ENCODE measurements at regions not wholly inside any gene's neighbourhood (a gene's known extent, or its start where the extent isn't known, plus 50 kb on each side); places are given as distances from the start of the nearest gene placed in this dataset.

GRCh38 chr13:82606008-82606407, 1276.3 kb downstream of the SLITRK1 start:
- CTCF ChIA-PET: no interaction called here
- TF ChIP-seq ZNF585B (tag by site-specific recombination; IDR thresholded peaks at IDR 0.05) (no peak), TRIM28 (IDR thresholded peaks at IDR 0.05; ENCODE audit: borderline replicate concordance, low read length) (peak; percentile 77; the same call in 1 of the 2 replicates), SETDB1 (IDR thresholded peaks at IDR 0.05; ENCODE audit: insufficient read length, low read length) (peak; percentile 80), SP7 (tag by site-specific recombination; IDR thresholded peaks at IDR 0.05) (no peak)
- POLR2A ChIA-PET: no interaction called here
- Histone ChIP-seq H3K36me3 (ENCODE audit: control insufficient read depth in 2 of 2, insufficient read depth in 1 of 2, low read length in 2 of 2) (no peaks in the 10 kb centered on the region), H3K4me3 (ENCODE audit: low read depth, low read length) (no peak overlapping the region), H3K9me3 (ENCODE audit: control insufficient read depth, insufficient read depth, low read depth, low read length) (no peaks in the 10 kb centered on the region), H3K27ac (ENCODE audit: extremely low read depth, low read depth, low read length) (no peak overlapping the region), H3K4me1 (ENCODE audit: control insufficient read depth, insufficient read depth, low read length) (no peaks in the 10 kb centered on the region)

DNA sequence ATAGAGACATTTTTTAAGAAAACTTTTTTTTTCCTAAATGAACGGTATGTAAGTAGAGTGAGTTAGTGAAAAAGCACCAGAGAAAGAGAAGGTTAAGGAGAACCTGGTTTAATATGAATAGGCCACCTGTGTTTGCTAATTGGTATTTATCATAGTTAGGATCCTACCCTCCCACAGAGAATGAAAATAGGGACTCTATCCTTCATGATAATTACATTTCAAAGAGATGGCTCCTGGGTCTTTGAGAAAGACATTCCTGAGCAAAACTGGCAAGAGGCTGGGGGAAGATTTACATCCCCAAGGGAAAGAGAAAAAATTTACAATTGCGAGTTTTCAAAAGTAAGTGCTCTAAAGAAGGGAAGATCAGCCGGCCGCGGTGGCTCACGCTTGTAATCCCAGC, 1284.5 kb downstream of the SLITRK1 start:
- no peak for TF ChIP-seq ZNF549 (tag by site-specific recombination; IDR thresholded peaks at IDR 0.05)
- no peaks in the 10 kb centered on the region for H3K4me1 ChIP-seq (ENCODE audit: control insufficient read depth, insufficient read depth, low read length)
- no peak overlapping the region for H3K4me3 ChIP-seq (ENCODE audit: low read depth, low read length)
- H3K36me3 ChIP-seq (ENCODE audit: control insufficient read depth in 2 of 2, insufficient read depth in 1 of 2, low read length in 2 of 2): no peaks in the 10 kb centered on the region
- CTCF ChIA-PET: no interaction called here
- H3K9me3 ChIP-seq (ENCODE audit: control insufficient read depth, insufficient read depth, low read depth, low read length): no peaks in the 10 kb centered on the region
- no peak overlapping the region for H3K27ac ChIP-seq (ENCODE audit: extremely low read depth, low read depth, low read length)
- POLR2A ChIA-PET: no interaction called here

GRCh38 chr13:82593239-82593638, 1289.0 kb downstream of the SLITRK1 start:
- Histone ChIP-seq H3K4me1 (ENCODE audit: control insufficient read depth, insufficient read depth, low read length) (no peaks in the 10 kb centered on the region), H3K27ac (ENCODE audit: extremely low read depth, low read depth, low read length) (no peak overlapping the region), H3K4me3 (ENCODE audit: low read depth, low read length) (no peak overlapping the region), H3K36me3 (ENCODE audit: control insufficient read depth in 2 of 2, insufficient read depth in 1 of 2, low read length in 2 of 2) (no peaks in the 10 kb centered on the region), H3K9me3 (ENCODE audit: control insufficient read depth, insufficient read depth, low read depth, low read length) (no peaks in the 10 kb centered on the region)
- ChIA-PET POLR2A (no interaction called here), CTCF (no interaction called here)
- TF ChIP-seq ZNF174 (tag by site-specific recombination; IDR thresholded peaks at IDR 0.05) (no peak), ZNF394 (tag by site-specific recombination; IDR thresholded peaks at IDR 0.05; ENCODE audit: borderline replicate concordance) (no peak), ZNF692 (tag by site-specific recombination; IDR thresholded peaks at IDR 0.05) (no peak), ZNF26 (tag by site-specific recombination; IDR thresholded peaks at IDR 0.05) (no peak), ZNF354C (tag by site-specific recombination; IDR thresholded peaks at IDR 0.05; ENCODE audit: borderline replicate concordance, low read depth) (no peak), OSR2 (tag by site-specific recombination; IDR thresholded peaks at IDR 0.05) (no peak), ZNF518A (tag by site-specific recombination; conservative IDR thresholded peaks at IDR 0.05; ENCODE audit: low read depth) (no peak), SCRT1 (tag by site-specific recombination; IDR thresholded peaks at IDR 0.05; ENCODE audit: borderline replicate concordance) (no peak), ZNF776 (tag by site-specific recombination; IDR thresholded peaks at IDR 0.05; ENCODE audit: borderline replicate concordance) (no peak), ZNF169 (tag by site-specific recombination; IDR thresholded peaks at IDR 0.05) (no peak), YY2 (tag by site-specific recombination; IDR thresholded peaks at IDR 0.05) (no peak), ZNF302 (tag by site-specific recombination; IDR thresholded peaks at IDR 0.05; ENCODE audit: low read depth) (no peak)
- TF ChIP-seq, protein P1, sequence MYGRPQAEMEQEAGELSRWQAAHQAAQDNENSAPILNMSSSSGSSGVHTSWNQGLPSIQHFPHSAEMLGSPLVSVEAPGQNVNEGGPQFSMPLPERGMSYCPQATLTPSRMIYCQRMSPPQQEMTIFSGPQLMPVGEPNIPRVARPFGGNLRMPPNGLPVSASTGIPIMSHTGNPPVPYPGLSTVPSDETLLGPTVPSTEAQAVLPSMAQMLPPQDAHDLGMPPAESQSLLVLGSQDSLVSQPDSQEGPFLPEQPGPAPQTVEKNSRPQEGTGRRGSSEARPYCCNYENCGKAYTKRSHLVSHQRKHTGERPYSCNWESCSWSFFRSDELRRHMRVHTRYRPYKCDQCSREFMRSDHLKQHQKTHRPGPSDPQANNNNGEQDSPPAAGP (tag by site-specific recombination; IDR thresholded peaks at IDR 0.05): no peak
- TF ChIP-seq, protein P2, sequence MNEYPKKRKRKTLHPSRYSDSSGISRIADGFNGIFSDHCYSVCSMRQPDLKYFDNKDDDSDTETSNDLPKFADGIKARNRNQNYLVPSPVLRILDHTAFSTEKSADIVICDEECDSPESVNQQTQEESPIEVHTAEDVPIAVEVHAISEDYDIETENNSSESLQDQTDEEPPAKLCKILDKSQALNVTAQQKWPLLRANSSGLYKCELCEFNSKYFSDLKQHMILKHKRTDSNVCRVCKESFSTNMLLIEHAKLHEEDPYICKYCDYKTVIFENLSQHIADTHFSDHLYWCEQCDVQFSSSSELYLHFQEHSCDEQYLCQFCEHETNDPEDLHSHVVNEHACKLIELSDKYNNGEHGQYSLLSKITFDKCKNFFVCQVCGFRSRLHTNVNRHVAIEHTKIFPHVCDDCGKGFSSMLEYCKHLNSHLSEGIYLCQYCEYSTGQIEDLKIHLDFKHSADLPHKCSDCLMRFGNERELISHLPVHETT (tag by site-specific recombination; IDR thresholded peaks at IDR 0.05): no peak
- TF ChIP-seq, protein P3, sequence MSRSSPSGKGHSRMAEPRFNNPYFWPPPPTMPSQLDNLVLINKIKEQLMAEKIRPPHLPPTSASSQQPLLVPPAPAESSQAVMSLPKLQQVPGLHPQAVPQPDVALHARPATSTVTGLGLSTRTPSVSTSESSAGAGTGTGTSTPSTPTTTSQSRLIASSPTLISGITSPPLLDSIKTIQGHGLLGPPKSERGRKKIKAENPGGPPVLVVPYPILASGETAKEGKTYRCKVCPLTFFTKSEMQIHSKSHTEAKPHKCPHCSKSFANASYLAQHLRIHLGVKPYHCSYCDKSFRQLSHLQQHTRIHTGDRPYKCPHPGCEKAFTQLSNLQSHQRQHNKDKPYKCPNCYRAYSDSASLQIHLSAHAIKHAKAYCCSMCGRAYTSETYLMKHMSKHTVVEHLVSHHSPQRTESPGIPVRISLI (tag by site-specific recombination; IDR thresholded peaks at IDR 0.05): no peak
